ENCODE measurements at regions not wholly inside any gene's neighbourhood (a gene's known extent, or its start where the extent isn't known, plus 50 kb on each side); places are given as distances from the start of the nearest gene placed in this dataset.
A peak's percentile ranks its signal among the peaks of the same experiment; 100 is the strongest.

- TF ChIP-seq ELK4 (IDR thresholded peaks at IDR 0.05; ENCODE audit: borderline replicate concordance, low read depth, low read length) (no peak), CTCF (tag by site-specific recombination; IDR thresholded peaks at IDR 0.05) (peak; percentile 67), ZSCAN18 (tag by site-specific recombination; IDR thresholded peaks at IDR 0.05) (no peak), SP2 (tag by site-specific recombination; IDR thresholded peaks at IDR 0.05) (no peak; the same call in 1 of the 2 replicates), KLF8 (tag by site-specific recombination; IDR thresholded peaks at IDR 0.05) (peak; percentile 77), ZNF621 (tag by site-specific recombination; IDR thresholded peaks at IDR 0.05) (no peak), ZBTB11 (tag by site-specific recombination; conservative IDR thresholded peaks at IDR 0.05; ENCODE audit: low read depth) (no peak), ZNF146 (tag by site-specific recombination; IDR thresholded peaks at IDR 0.05) (no peak), ZNF580 (tag by site-specific recombination; IDR thresholded peaks at IDR 0.05) (peak; percentile 34; the same call in 1 of the 2 replicates)
Observed at GRCh38 chr11:27234043-27234668, 128.9 kb downstream of the CCDC34 start.
